Neural cell (in vitro differentiated cells): ENCODE measurements at regions not wholly inside any gene's neighbourhood (a gene's known extent, or its start where the extent isn't known, plus 50 kb on each side); places are given as distances from the start of the nearest gene placed in this dataset.

ENCODE experiments used
- H2AFZ ChIP-seq: fragments of 200-600, 300-800 bp; sonication (generic), shearing (Covaris generic); 2 replicates; pipeline ENCODE4 v1.6.0; 2014; ENCODE audit warnings: low read depth, mild to moderate bottlenecking, antibody characterized with exemption, low read length, moderate library complexity
- H3F3A ChIP-seq: fragments of 200-600 bp; shearing (Covaris generic); 2 replicates; pipeline ENCODE4 v1.6.1; 2016; ENCODE audit warnings: mild to moderate bottlenecking, moderate library complexity, mixed read lengths, antibody characterized with exemption, low read length; ENCODE audit not compliant: insufficient read depth, poor library complexity, severe bottlenecking
- H3K27ac ChIP-seq: fragments of 200-600, 300-800 bp; sonication (generic), shearing (Covaris generic); 2 replicates; pipeline ENCODE4 v1.5.1; 2014; ENCODE audit warnings: mild to moderate bottlenecking, low read length, moderate library complexity
- H3K27me3 ChIP-seq: fragments of 300-800, 200-600 bp; sonication (generic), shearing (Covaris generic); 2 replicates; pipeline ENCODE4 v1.6.0; 2014; ENCODE audit warnings: mild to moderate bottlenecking, low read depth, low read length, moderate library complexity; ENCODE audit not compliant: insufficient read depth
- H3K36me3 ChIP-seq: fragments of 300-800, 200-600 bp; sonication (generic), shearing (Covaris generic); 2 replicates; pipeline ENCODE4 v1.5.1; 2014; ENCODE audit warnings: mild to moderate bottlenecking, antibody characterized with exemption, low read length, moderate library complexity; ENCODE audit not compliant: insufficient read depth
- H3K4me2 ChIP-seq: fragments of 300-800, 200-600 bp; sonication (generic), shearing (Covaris generic); 2 replicates; pipeline ENCODE4 v1.6.0; 2014; ENCODE audit warnings: mild to moderate bottlenecking, low read length
- H3K4me3 ChIP-seq: fragments of 300-800, 200-600 bp; sonication (generic), shearing (Covaris generic); 2 replicates; pipeline ENCODE4 v1.5.1; 2014; ENCODE audit warnings: mild to moderate bottlenecking, low read length, moderate library complexity
- H3K79me2 ChIP-seq: fragments of 200-600 bp; shearing (Covaris generic); replicated peaks from 2 replicates; pipeline ENCODE4 v1.6.0; 2014; ENCODE audit warnings: mild to moderate bottlenecking, low read length, moderate library complexity; ENCODE audit not compliant: insufficient read depth
- H3K9ac ChIP-seq: fragments of 300-800, 200-600 bp; sonication (generic), shearing (Covaris generic); 2 replicates; pipeline ENCODE4 v1.6.1; 2016; ENCODE audit warnings: mild to moderate bottlenecking, low read length, mixed read lengths
- H3K9me2 ChIP-seq: fragments of 200-600 bp; shearing (Covaris generic); 2 replicates; pipeline ENCODE4 v1.6.1; 2016; ENCODE audit warnings: mild to moderate bottlenecking, low read length, mixed read lengths; ENCODE audit not compliant: insufficient read depth
- H3K9me3 ChIP-seq: fragments of 200-600, 300-800 bp; sonication (generic), shearing (Covaris generic); 2 replicates; pipeline ENCODE4 v1.6.1; 2016; ENCODE audit warnings: mild to moderate bottlenecking, mixed run types, low read length, moderate library complexity, mixed read lengths
- H4K20me1 ChIP-seq: fragments of 200-600 bp; shearing (Covaris generic); 2 replicates; pipeline ENCODE4 v1.6.1; 2016; ENCODE audit warnings: mild to moderate bottlenecking, mixed run types; ENCODE audit not compliant: insufficient read depth
- EP300 ChIP-seq: fragments of 450-650 bp; conservative IDR thresholded peaks from 2 replicates; pipeline ENCODE4 v1.6.1; 2014; ENCODE audit warnings: antibody characterized with exemption, mild to moderate bottlenecking, moderate library complexity; ENCODE audit not compliant: poor library complexity, severe bottlenecking
- MXI1 ChIP-seq: fragments of 450-650 bp; conservative IDR thresholded peaks from 2 replicates; pipeline ENCODE4 v1.6.1; 2014; ENCODE audit warnings: antibody characterized with exemption, mild to moderate bottlenecking; ENCODE audit not compliant: poor library complexity, severe bottlenecking
- POLR2AphosphoS5 ChIP-seq: IDR thresholded peaks from 2 replicates; pipeline ENCODE4 v1.6.1; 2012
- RAD21 ChIP-seq: fragments of 450-650 bp; conservative IDR thresholded peaks from 2 replicates; pipeline ENCODE4 v1.6.1; 2014; ENCODE audit warnings: antibody characterized with exemption, mild to moderate bottlenecking, moderate library complexity
- REST ChIP-seq: IDR thresholded peaks from 2 replicates; pipeline ENCODE4 v1.6.1; 2012; ENCODE audit warnings: borderline replicate concordance
- SMC3 ChIP-seq: fragments of 450-650 bp; conservative IDR thresholded peaks from 2 replicates; pipeline ENCODE4 v1.6.1; 2014; ENCODE audit warnings: antibody characterized with exemption, mild to moderate bottlenecking, moderate library complexity; ENCODE audit not compliant: poor library complexity
- TAF1 ChIP-seq: IDR thresholded peaks from 2 replicates; pipeline ENCODE4 v1.6.1; 2012; ENCODE audit warnings: low read depth
- TF ChIP-seq, protein P1 (sequence below): fragments of 450-650 bp; IDR thresholded peaks from 2 replicates; pipeline ENCODE4 v1.5.1; 2014; ENCODE audit warnings: antibody characterized with exemption, mild to moderate bottlenecking, moderate library complexity; ENCODE audit not compliant: poor library complexity, severe bottlenecking

- no peaks in the 10 kb centered on the region for H3K9me2 ChIP-seq
- TF ChIP-seq TAF1 (no peak), EP300 (no peak), POLR2AphosphoS5 (no peak), MXI1 (no peak), RAD21 (no peak), SMC3 (no peak), REST (no peak)
- TF ChIP-seq, protein P1, sequence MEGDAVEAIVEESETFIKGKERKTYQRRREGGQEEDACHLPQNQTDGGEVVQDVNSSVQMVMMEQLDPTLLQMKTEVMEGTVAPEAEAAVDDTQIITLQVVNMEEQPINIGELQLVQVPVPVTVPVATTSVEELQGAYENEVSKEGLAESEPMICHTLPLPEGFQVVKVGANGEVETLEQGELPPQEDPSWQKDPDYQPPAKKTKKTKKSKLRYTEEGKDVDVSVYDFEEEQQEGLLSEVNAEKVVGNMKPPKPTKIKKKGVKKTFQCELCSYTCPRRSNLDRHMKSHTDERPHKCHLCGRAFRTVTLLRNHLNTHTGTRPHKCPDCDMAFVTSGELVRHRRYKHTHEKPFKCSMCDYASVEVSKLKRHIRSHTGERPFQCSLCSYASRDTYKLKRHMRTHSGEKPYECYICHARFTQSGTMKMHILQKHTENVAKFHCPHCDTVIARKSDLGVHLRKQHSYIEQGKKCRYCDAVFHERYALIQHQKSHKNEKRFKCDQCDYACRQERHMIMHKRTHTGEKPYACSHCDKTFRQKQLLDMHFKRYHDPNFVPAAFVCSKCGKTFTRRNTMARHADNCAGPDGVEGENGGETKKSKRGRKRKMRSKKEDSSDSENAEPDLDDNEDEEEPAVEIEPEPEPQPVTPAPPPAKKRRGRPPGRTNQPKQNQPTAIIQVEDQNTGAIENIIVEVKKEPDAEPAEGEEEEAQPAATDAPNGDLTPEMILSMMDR = no peak
- H3F3A ChIP-seq = no peaks in the 10 kb centered on the region
- H4K20me1 ChIP-seq = no peaks in the 10 kb centered on the region
- no peaks in the 10 kb centered on the region for H3K36me3 ChIP-seq
- H3K4me2 ChIP-seq = no peak overlapping the region
- no peaks in the 10 kb centered on the region for H3K9me3 ChIP-seq
- H3K79me2 ChIP-seq = no peaks in the 10 kb centered on the region
- H2AFZ ChIP-seq = no peak overlapping the region
- no peak overlapping the region for H3K9ac ChIP-seq
- H3K27ac ChIP-seq = no peak overlapping the region
- H3K27me3 ChIP-seq = no peaks in the 10 kb centered on the region
- no peak overlapping the region for H3K4me3 ChIP-seq
Observed at GRCh38 chr1:58284225-58284510, 262.4 kb downstream of the OMA1 start.

DNA sequence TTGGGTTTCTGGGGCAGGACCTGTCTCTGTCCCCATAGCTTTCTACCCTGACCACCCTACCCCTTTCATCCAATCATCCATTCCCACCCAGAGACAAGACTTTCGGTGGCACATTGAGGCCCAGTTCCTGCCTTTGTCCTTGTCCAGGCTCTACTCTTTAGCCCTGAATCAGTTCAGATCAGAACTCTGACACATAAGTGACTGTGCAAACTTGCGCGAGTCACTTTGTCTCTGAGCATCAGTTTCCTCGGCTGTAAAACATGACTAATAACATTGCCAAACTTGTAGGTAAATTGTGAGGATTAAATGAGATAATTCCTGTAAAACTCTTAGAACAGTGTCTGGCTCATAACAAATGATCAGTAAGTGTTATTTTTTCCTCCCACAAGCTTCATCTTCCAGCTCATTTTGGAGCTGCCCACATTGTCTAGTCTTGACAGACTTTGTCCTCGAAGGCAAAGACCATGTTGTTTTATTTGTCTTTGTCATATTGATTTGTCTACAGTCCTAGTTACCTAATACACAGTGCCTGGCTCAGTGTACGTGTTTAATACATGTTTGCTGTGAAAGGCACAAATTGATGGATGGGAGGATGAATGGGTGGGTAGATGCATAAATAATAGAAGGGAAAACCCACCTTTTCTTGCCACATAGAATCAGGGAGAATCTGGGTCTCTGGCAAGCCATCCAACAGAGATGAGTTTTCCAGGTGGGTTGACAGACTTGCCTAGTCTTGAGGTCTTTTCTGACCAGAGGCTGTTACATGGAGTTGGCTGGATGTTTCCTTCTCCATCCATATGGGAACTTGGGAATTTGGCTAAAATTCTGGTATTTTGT lies 262.9 kb downstream of the OMA1 start:
- H3K9ac ChIP-seq = no peak overlapping the region
- TF ChIP-seq, protein P1 = no peak
- TF ChIP-seq SMC3 = no peak
- no peak for TF ChIP-seq MXI1
- no peak for TF ChIP-seq RAD21
- no peak for TF ChIP-seq TAF1
- no peak for TF ChIP-seq EP300
- TF ChIP-seq REST = no peak

More for the DNA sequence above, 262.9 kb downstream of the OMA1 start:
- no peak overlapping the region for H3K4me2 ChIP-seq
- no peak overlapping the region for H2AFZ ChIP-seq
- no peaks in the 10 kb centered on the region for H3K9me2 ChIP-seq
- H4K20me1 ChIP-seq = no peaks in the 10 kb centered on the region
- no peaks in the 10 kb centered on the region for H3K9me3 ChIP-seq
- no peaks in the 10 kb centered on the region for H3K79me2 ChIP-seq
- H3K4me3 ChIP-seq = no peak overlapping the region
- no peak overlapping the region for H3K27ac ChIP-seq
- no peaks in the 10 kb centered on the region for H3K36me3 ChIP-seq
- no peaks in the 10 kb centered on the region for H3F3A ChIP-seq
- H3K27me3 ChIP-seq = no peaks in the 10 kb centered on the region
